Prostate gland (tissue), 2 donors: ENCODE measurements at regions not wholly inside any gene's neighbourhood (a gene's known extent, or its start where the extent isn't known, plus 50 kb on each side); places are given as distances from the start of the nearest gene placed in this dataset.
"Not testable (repeated sequence)": the region's sequence is repeated elsewhere in the genome, so short reads cannot be mapped to it uniquely, and the experiment has no call there.

Source experiments
- CTCF ChIP-seq, 4 experiments: fragments of 200-600 bp in 2 of 4; fragments of 450-650 bp in 2 of 4; sonication (generic) in 2 of 4; IDR thresholded peaks; 1 replicate in 3 of 4; 2 replicates in 1 of 4; pipeline ENCODE4 v1.5.1; 2016 to 2019; ENCODE audit warnings: antibody characterized with exemption in 4 of 4, mild to moderate bottlenecking in 2 of 4, moderate library complexity in 2 of 4
- POLR2A ChIP-seq: fragments of 450-650 bp; IDR thresholded peaks from one replicate; pipeline ENCODE4 v1.6.1; 2016; ENCODE audit warnings: antibody characterized with exemption, mild to moderate bottlenecking
- POLR2AphosphoS5 ChIP-seq: sonication (generic); formaldehyde crosslinking; IDR thresholded peaks from one replicate; pipeline ENCODE4 v1.6.1; 2017; ENCODE audit warnings: antibody characterized with exemption

DNA sequence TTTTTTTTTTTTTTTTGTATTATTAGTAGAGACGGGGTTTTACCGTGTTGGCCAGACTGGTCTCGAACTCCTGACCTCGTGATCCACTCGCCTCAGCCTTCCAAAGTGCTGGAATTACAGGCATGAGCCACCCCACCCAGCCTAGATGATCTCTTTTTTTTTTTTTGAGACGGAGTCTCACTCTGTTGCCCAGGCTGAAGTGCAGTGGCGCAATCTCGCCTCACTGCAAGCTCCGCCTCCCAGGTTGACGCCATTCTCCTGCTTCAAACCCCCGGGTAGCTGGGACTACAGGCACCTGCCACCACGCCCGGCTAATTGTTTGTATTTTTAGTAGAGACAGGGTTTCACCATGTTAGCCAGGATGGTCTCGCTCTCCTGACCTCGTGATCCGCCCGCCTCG lies 216.8 kb downstream of the ZIC5 start:
- not testable (repeated sequence) for TF ChIP-seq CTCF (IDR thresholded peaks at IDR 0.05); POLR2A; POLR2AphosphoS5
